OCI-LY7 (cell line): ENCODE measurements at regions not wholly inside any gene's neighbourhood (a gene's known extent, or its start where the extent isn't known, plus 50 kb on each side); places are given as distances from the start of the nearest gene placed in this dataset.

Experiments used
- BruUV-seq: library from RNA; stranded (reverse); fragments of 400-500 nt; replicated peaks from 2 replicates; lab custom pipeline; 2021; lab: Mats Ljungman, UMichigan
- CTCF ChIA-PET: fragments of 300-600 bp; sonication (Branson Sonifier 250); formaldehyde crosslinking; loops from one replicate; lab custom pipeline; 2022; ENCODE audit warnings: antibody characterized with exemption; ENCODE audit not compliant: unreplicated experiment; lab: Charles Lee
- POLR2A ChIA-PET: fragments of 300-600 bp; sonication (Branson Sonifier 250); formaldehyde crosslinking; loops from one replicate; lab custom pipeline; 2022; ENCODE audit warnings: antibody characterized with exemption; lab: Charles Lee
- DNase-seq: peaks from one replicate; pipeline ENCODE4 v3.0.0-alpha.2; 2015; ENCODE audit warnings: low spot score
- H2AFZ ChIP-seq: fragments of 200-600 bp; sonication (generic), shearing (Covaris generic); 2 replicates; pipeline ENCODE4 v1.6.1; 2014; ENCODE audit warnings: mild to moderate bottlenecking, antibody characterized with exemption, low read length, moderate library complexity
- H3K27ac ChIP-seq: fragments of 200-600 bp; sonication (generic); 2 replicates; pipeline ENCODE4 v1.5.1; 2014; ENCODE audit warnings: mixed run types, low read depth, mild to moderate bottlenecking, moderate library complexity, low read length, inconsistent platforms; ENCODE audit not compliant: poor library complexity, severe bottlenecking
- H3K36me3 ChIP-seq: fragments of 200-600 bp; sonication (generic); 2 replicates; pipeline ENCODE4 v1.6.1; 2014; ENCODE audit warnings: mild to moderate bottlenecking, antibody characterized with exemption, low read length, moderate library complexity, mixed read lengths; ENCODE audit not compliant: insufficient read depth
- H3K4me1 ChIP-seq: fragments of 200-600 bp; sonication (generic); 2 replicates; pipeline ENCODE4 v1.5.1; 2014; ENCODE audit warnings: mild to moderate bottlenecking, low read length; ENCODE audit not compliant: insufficient read depth, poor library complexity, severe bottlenecking
- H3K4me2 ChIP-seq: fragments of 200-600 bp; sonication (generic); 2 replicates; pipeline ENCODE4 v1.6.1; 2014; ENCODE audit warnings: mild to moderate bottlenecking, low read length
- H3K4me3 ChIP-seq: fragments of 200-600 bp; sonication (generic); 2 replicates; pipeline ENCODE4 v1.5.1; 2014; ENCODE audit warnings: mild to moderate bottlenecking, low read depth, low read length; ENCODE audit not compliant: poor library complexity, severe bottlenecking
- H3K79me2 ChIP-seq: fragments of 200-600 bp; sonication (generic); 2 replicates; pipeline ENCODE4 v1.6.1; 2016; ENCODE audit warnings: low read depth, mild to moderate bottlenecking, low read length, moderate library complexity, mixed read lengths; ENCODE audit not compliant: insufficient read depth
- H3K9me2 ChIP-seq: fragments of 200-600 bp; sonication (generic); 2 replicates; pipeline ENCODE4 v1.6.1; 2016; ENCODE audit warnings: mild to moderate bottlenecking, low read length, mixed read lengths; ENCODE audit not compliant: insufficient read depth
- H3K9me3 ChIP-seq: fragments of 200-600 bp; sonication (generic); 2 replicates; pipeline ENCODE4 v1.6.1; 2014; ENCODE audit warnings: mild to moderate bottlenecking, mixed run types, low read length, mixed read lengths
- H4K20me1 ChIP-seq: fragments of 200-600 bp; sonication (generic); 2 replicates; pipeline ENCODE4 v1.6.1; 2014; ENCODE audit warnings: mild to moderate bottlenecking, antibody characterized with exemption, low read length, moderate library complexity, mixed read lengths; ENCODE audit not compliant: insufficient read depth
- CTCF ChIP-seq: fragments of 200-600 bp; sonication (generic); conservative IDR thresholded peaks from 2 replicates; pipeline ENCODE4 v1.5.1; 2014; ENCODE audit warnings: mild to moderate bottlenecking, antibody characterized with exemption, low read length, moderate library complexity, mixed read lengths
- EZH2phosphoT487 ChIP-seq: fragments of 200-600 bp; sonication (generic); IDR thresholded peaks from 2 replicates; pipeline ENCODE4 v1.6.1; 2018; ENCODE audit warnings: low read depth, borderline replicate concordance, mild to moderate bottlenecking, mixed run types, antibody characterized with exemption, low read length, moderate library complexity, mixed read lengths
- intact Hi-C: fragments of 100-400 bp; cut with micrococcal nuclease; formaldehyde crosslinking; loops from one replicate; pipeline ENCODE4 v1.10.0; 2022; ENCODE audit not compliant: unreplicated experiment

GRCh38 chr1:29501227-29501976, 265.1 kb downstream of the PTPRU start:
- Histone ChIP-seq H3K27ac (no peak overlapping the region), H3K36me3 (no peaks in the 10 kb centered on the region), H4K20me1 (no peaks in the 10 kb centered on the region), H3K9me3 (no peaks in the 10 kb centered on the region), H3K4me2 (no peak overlapping the region), H3K9me2 (no peaks in the 10 kb centered on the region), H2AFZ (no peak overlapping the region), H3K4me1 (no peaks in the 10 kb centered on the region), H3K4me3 (no peak overlapping the region), H3K79me2 (no peaks in the 10 kb centered on the region)
- intact Hi-C loops = no loop called here
- no peak for TF ChIP-seq CTCF
- no peak for TF ChIP-seq EZH2phosphoT487
- ChIA-PET POLR2A (no interaction called here), CTCF (no interaction called here)
- no TSS peak for BruUV-seq
- no peak for DNase-seq

- intact Hi-C loops = no loop called here
- no TSS peak for BruUV-seq
- no peaks in the 10 kb centered on the region for H3K4me1 ChIP-seq
- no peaks in the 10 kb centered on the region for H3K9me2 ChIP-seq
- ChIA-PET CTCF (no interaction called here), POLR2A (no interaction called here)
- no peak for TF ChIP-seq EZH2phosphoT487
- TF ChIP-seq CTCF = no peak
- H3K79me2 ChIP-seq = no peaks in the 10 kb centered on the region
- H3K4me3 ChIP-seq = no peak overlapping the region
- H2AFZ ChIP-seq = no peak overlapping the region
- no peaks in the 10 kb centered on the region for H3K9me3 ChIP-seq
- no peak for DNase-seq
- H3K36me3 ChIP-seq = no peaks in the 10 kb centered on the region
- H4K20me1 ChIP-seq = no peaks in the 10 kb centered on the region
- no peak overlapping the region for H3K4me2 ChIP-seq
- no peak overlapping the region for H3K27ac ChIP-seq
Measured at GRCh38 chr1:29500651-29501050, 264.3 kb downstream of the PTPRU start.

GRCh38 chr1:29500041-29500440, 263.7 kb downstream of the PTPRU start:
- H3K9me3 ChIP-seq = no peaks in the 10 kb centered on the region
- H4K20me1 ChIP-seq = no peaks in the 10 kb centered on the region
- intact Hi-C loops = no loop called here
- H3K27ac ChIP-seq = no peak overlapping the region
- BruUV-seq = no TSS peak
- POLR2A ChIA-PET = no interaction called here
- H3K4me3 ChIP-seq = no peak overlapping the region
- no peak overlapping the region for H3K4me2 ChIP-seq
- TF ChIP-seq CTCF = no peak
- TF ChIP-seq EZH2phosphoT487 = no peak
- no peaks in the 10 kb centered on the region for H3K9me2 ChIP-seq
- no peak for DNase-seq
- CTCF ChIA-PET = no interaction called here
- H3K36me3 ChIP-seq = no peaks in the 10 kb centered on the region
- H3K79me2 ChIP-seq = no peaks in the 10 kb centered on the region
- H2AFZ ChIP-seq = no peak overlapping the region
- no peaks in the 10 kb centered on the region for H3K4me1 ChIP-seq
